ENCODE measurements at regions not wholly inside any gene's neighbourhood (a gene's known extent, or its start where the extent isn't known, plus 50 kb on each side); places are given as distances from the start of the nearest gene placed in this dataset.

- TF ChIP-seq CTCF (IDR thresholded peaks at IDR 0.05) (no peak), POLR2A (IDR thresholded peaks at IDR 0.05) (no peak)
These were observed 430.5 kb upstream of the EPHA7 start for GRCh38 chr6:93849857-93850256.

All from thyroid gland (tissue), 4 donors.